ENCODE measurements at regions not wholly inside any gene's neighbourhood (a gene's known extent, or its start where the extent isn't known, plus 50 kb on each side); places are given as distances from the start of the nearest gene placed in this dataset.
"Not testable (repeated sequence)": the region's sequence is repeated elsewhere in the genome, so short reads cannot be mapped to it uniquely, and the experiment has no call there.

GRCh38 chr1:96865731-96866685 is 144.4 kb downstream of the PTBP2 start:
- Mint-ChIP-seq H3K27me3 (ENCODE audit: low read depth) (peaks cover 2% of the 10 kb centered on the region), H3K4me3 (no peak overlapping the region), H3K36me3 (ENCODE audit: low read depth) (no peaks in the 10 kb centered on the region), H3K4me1 (ENCODE audit: low read depth) (no peaks in the 10 kb centered on the region), H3K27ac (no peak overlapping the region), H3K9me3 (ENCODE audit: insufficient read depth) (no peaks in the 10 kb centered on the region)
- no peak for DNase-seq
- POLR2A ChIA-PET = no interaction called here
- no peak for ATAC-seq
- CTCF ChIA-PET = no interaction called here

GRCh38 chr1:96872757-96873156 is 151.2 kb downstream of the PTBP2 start:
- ChIA-PET CTCF (no interaction called here), POLR2A (no interaction called here)
- Mint-ChIP-seq H3K4me1 (ENCODE audit: low read depth) (no peaks in the 10 kb centered on the region), H3K9me3 (ENCODE audit: insufficient read depth) (peaks cover 15% of the 10 kb centered on the region), H3K27me3 (ENCODE audit: low read depth) (peaks cover 2% of the 10 kb centered on the region), H3K4me3 (no peak overlapping the region), H3K36me3 (ENCODE audit: low read depth) (no peaks in the 10 kb centered on the region), H3K27ac (no peak overlapping the region)
- DNase-seq (no peak), ATAC-seq (no peak)

- Mint-ChIP-seq H3K27me3 (ENCODE audit: low read depth) (no peaks in the 10 kb centered on the region), H3K4me3 (no peak overlapping the region), H3K9me3 (ENCODE audit: insufficient read depth) (no peaks in the 10 kb centered on the region), H3K27ac (no peak overlapping the region), H3K4me1 (ENCODE audit: low read depth) (no peaks in the 10 kb centered on the region), H3K36me3 (ENCODE audit: low read depth) (no peaks in the 10 kb centered on the region)
- ChIA-PET CTCF (no interaction called here), POLR2A (no interaction called here)
- DNase-seq = no peak
- no peak for ATAC-seq
These were observed 157.1 kb downstream of the PTBP2 start for GRCh38 chr1:96878640-96879039.

GRCh38 chr1:96880626-96881025 is 159.0 kb downstream of the PTBP2 start:
- ATAC-seq (no peak), DNase-seq (no peak)
- Mint-ChIP-seq H3K27me3 (ENCODE audit: low read depth) (no peaks in the 10 kb centered on the region), H3K36me3 (ENCODE audit: low read depth) (no peaks in the 10 kb centered on the region), H3K27ac (no peak overlapping the region), H3K9me3 (ENCODE audit: insufficient read depth) (no peaks in the 10 kb centered on the region), H3K4me1 (ENCODE audit: low read depth) (no peaks in the 10 kb centered on the region), H3K4me3 (no peak overlapping the region)
- ChIA-PET POLR2A (no interaction called here), CTCF (no interaction called here)

- ChIA-PET POLR2A (no interaction called here), CTCF (no interaction called here)
- H3K36me3 Mint-ChIP-seq (ENCODE audit: low read depth) = no peaks in the 10 kb centered on the region
- H3K9me3 Mint-ChIP-seq (ENCODE audit: insufficient read depth) = no peaks in the 10 kb centered on the region
- H3K4me1 Mint-ChIP-seq (ENCODE audit: low read depth) = no peaks in the 10 kb centered on the region
- H3K27ac Mint-ChIP-seq = no peak overlapping the region
- no peak for ATAC-seq
- no peak overlapping the region for H3K4me3 Mint-ChIP-seq
- no peaks in the 10 kb centered on the region for H3K27me3 Mint-ChIP-seq (ENCODE audit: low read depth)
- DNase-seq = no peak
These were observed 160.5 kb downstream of the PTBP2 start for GRCh38 chr1:96882096-96882495.

- no peaks in the 10 kb centered on the region for H3K27me3 Mint-ChIP-seq (ENCODE audit: low read depth)
- CTCF ChIA-PET = no interaction called here
- no peaks in the 10 kb centered on the region for H3K4me1 Mint-ChIP-seq (ENCODE audit: low read depth)
- no peaks in the 10 kb centered on the region for H3K9me3 Mint-ChIP-seq (ENCODE audit: insufficient read depth)
- no peaks in the 10 kb centered on the region for H3K36me3 Mint-ChIP-seq (ENCODE audit: low read depth)
- no peak overlapping the region for H3K4me3 Mint-ChIP-seq
- ATAC-seq = no peak
- POLR2A ChIA-PET = no interaction called here
- no peak overlapping the region for H3K27ac Mint-ChIP-seq
- DNase-seq = no peak
These were observed 164.9 kb downstream of the PTBP2 start for GRCh38 chr1:96886474-96886873.

GRCh38 chr1:96887501-96887900 is 165.9 kb downstream of the PTBP2 start:
- no peaks in the 10 kb centered on the region for H3K27me3 Mint-ChIP-seq (ENCODE audit: low read depth)
- H3K27ac Mint-ChIP-seq = no peak overlapping the region
- H3K4me1 Mint-ChIP-seq (ENCODE audit: low read depth) = no peaks in the 10 kb centered on the region
- CTCF ChIA-PET = no interaction called here
- ATAC-seq (no peak), DNase-seq (no peak)
- H3K4me3 Mint-ChIP-seq = no peak overlapping the region
- H3K36me3 Mint-ChIP-seq (ENCODE audit: low read depth) = no peaks in the 10 kb centered on the region
- POLR2A ChIA-PET = no interaction called here
- no peaks in the 10 kb centered on the region for H3K9me3 Mint-ChIP-seq (ENCODE audit: insufficient read depth)

- Mint-ChIP-seq H3K27me3 (ENCODE audit: low read depth) (no peaks in the 10 kb centered on the region), H3K4me3 (no peak overlapping the region), H3K9me3 (ENCODE audit: insufficient read depth) (no peaks in the 10 kb centered on the region), H3K27ac (no peak overlapping the region), H3K36me3 (ENCODE audit: low read depth) (no peaks in the 10 kb centered on the region), H3K4me1 (ENCODE audit: low read depth) (no peaks in the 10 kb centered on the region)
- ATAC-seq (no peak), DNase-seq (no peak)
- POLR2A ChIA-PET = no interaction called here
- CTCF ChIA-PET = no interaction called here
These were observed 180.3 kb downstream of the PTBP2 start for GRCh38 chr1:96901783-96902363.

GRCh38 chr1:96912248-96912647 is 190.7 kb downstream of the PTBP2 start:
- no peak overlapping the region for H3K4me3 Mint-ChIP-seq
- ATAC-seq = no peak
- DNase-seq = no peak
- ChIA-PET POLR2A (no interaction called here), CTCF (no interaction called here)
- no peaks in the 10 kb centered on the region for H3K4me1 Mint-ChIP-seq (ENCODE audit: low read depth)
- H3K36me3 Mint-ChIP-seq (ENCODE audit: low read depth) = no peaks in the 10 kb centered on the region
- H3K27ac Mint-ChIP-seq = no peak overlapping the region
- H3K27me3 Mint-ChIP-seq (ENCODE audit: low read depth) = no peaks in the 10 kb centered on the region
- no peaks in the 10 kb centered on the region for H3K9me3 Mint-ChIP-seq (ENCODE audit: insufficient read depth)

GRCh38 chr1:96915701-96916100 is 194.1 kb downstream of the PTBP2 start:
- H3K36me3 Mint-ChIP-seq (ENCODE audit: low read depth); H3K9me3 Mint-ChIP-seq (ENCODE audit: insufficient read depth); H3K4me1 Mint-ChIP-seq (ENCODE audit: low read depth); ATAC-seq; H3K27ac Mint-ChIP-seq; H3K4me3 Mint-ChIP-seq; DNase-seq; CTCF ChIA-PET; POLR2A ChIA-PET; H3K27me3 Mint-ChIP-seq (ENCODE audit: low read depth): not testable (repeated sequence)

GRCh38 chr1:96918406-96918805 is 196.8 kb downstream of the PTBP2 start:
- no peak overlapping the region for H3K4me3 Mint-ChIP-seq
- ATAC-seq = no peak
- no peak for DNase-seq
- H3K9me3 Mint-ChIP-seq (ENCODE audit: insufficient read depth) = no peaks in the 10 kb centered on the region
- no peak overlapping the region for H3K27ac Mint-ChIP-seq
- ChIA-PET POLR2A (no interaction called here), CTCF (no interaction called here)
- H3K4me1 Mint-ChIP-seq (ENCODE audit: low read depth) = no peaks in the 10 kb centered on the region
- no peaks in the 10 kb centered on the region for H3K36me3 Mint-ChIP-seq (ENCODE audit: low read depth)
- peaks cover 2% of the 10 kb centered on the region for H3K27me3 Mint-ChIP-seq (ENCODE audit: low read depth)

- POLR2A ChIA-PET = no interaction called here
- CTCF ChIA-PET = interaction anchor here (0.7 kb wide), 1 partner anchor 14 kb away, joined by 3 read pairs; no protein-coding TSS in a partner anchor
- ATAC-seq = no peak
- no peak overlapping the region for H3K27ac Mint-ChIP-seq
- peaks cover 8% of the 10 kb centered on the region for H3K4me1 Mint-ChIP-seq (ENCODE audit: low read depth)
- H3K4me3 Mint-ChIP-seq = no peak overlapping the region
- no peaks in the 10 kb centered on the region for H3K36me3 Mint-ChIP-seq (ENCODE audit: low read depth)
- DNase-seq = no peak
- peaks cover 10% of the 10 kb centered on the region for H3K9me3 Mint-ChIP-seq (ENCODE audit: insufficient read depth)
- H3K27me3 Mint-ChIP-seq (ENCODE audit: low read depth) = peaks cover 2% of the 10 kb centered on the region
These were observed 200.6 kb downstream of the PTBP2 start for GRCh38 chr1:96922181-96922580.

- POLR2A ChIA-PET = no interaction called here
- Mint-ChIP-seq H3K4me1 (ENCODE audit: low read depth) (peaks cover 8% of the 10 kb centered on the region), H3K4me3 (no peak overlapping the region), H3K9me3 (ENCODE audit: insufficient read depth) (peaks cover 10% of the 10 kb centered on the region), H3K27ac (no peak overlapping the region), H3K27me3 (ENCODE audit: low read depth) (peaks cover 2% of the 10 kb centered on the region), H3K36me3 (ENCODE audit: low read depth) (no peaks in the 10 kb centered on the region)
- CTCF ChIA-PET = no interaction called here
- ATAC-seq (no peak), DNase-seq (no peak)
These were observed 202.2 kb downstream of the PTBP2 start for GRCh38 chr1:96923753-96924152.
